CD4-positive, alpha-beta T cell treated with Interleukin-12 subunit alpha and Interleukin-12 subunit beta, for 1 hour (primary cell): ENCODE measurements at regions not wholly inside any gene's neighbourhood (a gene's known extent, or its start where the extent isn't known, plus 50 kb on each side); places are given as distances from the start of the nearest gene placed in this dataset.
"Not testable (repeated sequence)": the region's sequence is repeated elsewhere in the genome, so short reads cannot be mapped to it uniquely, and the experiment has no call there.

ENCODE experiments used
- DNase-seq: peaks from one replicate; pipeline ENCODE4 v3.0.0-alpha.2; 2020

DNA sequence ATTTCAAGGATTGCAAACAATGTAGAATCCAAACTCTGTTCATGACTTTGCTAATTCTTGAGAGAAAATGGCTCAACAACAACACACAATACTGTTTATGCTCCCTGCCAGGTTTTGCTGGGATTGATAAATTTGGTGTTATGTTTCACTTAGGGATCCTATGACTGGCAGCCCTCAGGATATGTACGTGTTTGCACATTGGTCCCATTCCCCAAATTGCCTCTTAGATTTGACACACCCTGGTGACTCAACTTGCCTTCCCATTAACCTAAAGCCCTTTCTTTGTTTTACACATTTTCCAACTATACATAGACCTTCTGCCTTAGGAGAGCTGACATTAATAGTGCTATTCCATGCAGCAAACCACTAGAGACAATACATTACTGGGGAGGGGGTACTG is 809.4 kb upstream of the AMELY start:
- DNase-seq: no peak

DNA sequence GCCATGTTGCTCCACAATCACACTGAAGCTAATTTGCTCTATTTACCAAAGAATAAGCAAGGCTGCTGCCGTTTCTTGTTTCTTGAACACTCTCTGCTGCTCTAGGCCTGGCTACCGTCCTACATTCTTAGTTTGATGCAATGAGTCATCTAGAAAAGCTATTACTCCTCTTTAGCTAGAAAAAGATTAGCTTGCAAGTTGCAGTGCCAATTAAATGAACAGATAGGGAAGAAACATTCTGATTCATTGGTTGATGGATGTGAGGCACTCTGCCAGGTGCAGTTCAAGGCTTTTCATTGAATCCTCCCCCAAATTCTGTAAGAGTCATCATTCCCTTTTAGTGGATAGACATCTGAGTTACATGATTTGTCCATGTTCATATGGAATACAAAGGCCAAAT is 807.7 kb upstream of the AMELY start:
- no peak for DNase-seq

GRCh38 chrY:7718626-7719025 is 807.1 kb upstream of the AMELY start:
- no peak for DNase-seq

- DNase-seq: no peak
These were observed 806.6 kb upstream of the AMELY start for GRCh38 chrY:7718126-7718525.

DNA sequence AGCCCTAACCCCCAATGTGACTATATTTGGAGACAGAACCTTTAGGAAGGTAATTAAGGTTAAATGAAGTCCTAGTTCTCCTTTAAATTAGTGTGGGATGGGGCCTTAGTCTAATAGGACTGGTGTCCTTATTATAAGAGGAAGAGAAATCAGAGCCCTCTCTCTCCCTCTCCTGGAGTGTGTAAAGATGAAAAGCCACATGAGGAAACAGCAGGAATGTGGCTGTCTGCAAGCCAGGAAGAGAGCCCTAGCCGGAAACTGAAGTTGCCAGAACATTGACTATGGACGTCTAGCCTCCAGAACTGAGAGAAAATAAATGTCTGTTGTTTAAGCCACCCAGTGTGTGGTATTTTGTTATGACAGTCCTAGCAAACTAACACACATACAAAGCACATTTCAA is 802.9 kb upstream of the AMELY start:
- DNase-seq: no peak

DNA sequence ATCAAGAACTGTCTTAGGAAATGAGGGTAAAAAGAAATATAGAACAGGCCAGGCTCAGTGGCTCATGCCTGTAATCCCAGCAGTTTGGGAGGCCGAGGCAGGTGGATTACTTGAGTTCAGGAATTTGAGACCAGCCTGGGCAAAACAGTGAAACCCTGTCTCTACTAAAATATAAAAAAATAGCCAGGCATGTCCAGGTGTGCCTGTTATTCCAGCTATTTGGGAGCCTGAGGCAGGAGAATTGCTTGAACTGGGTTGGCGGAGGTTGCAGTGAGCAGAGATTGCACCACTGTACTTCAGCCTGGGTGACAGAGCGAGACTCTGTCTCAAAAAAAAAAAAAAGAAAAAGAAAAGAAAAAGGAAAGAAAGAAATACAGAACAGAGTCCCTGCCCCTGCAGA is 802.2 kb upstream of the AMELY start:
- DNase-seq: not testable (repeated sequence)

GRCh38 chrY:7712289-7712688 is 800.7 kb upstream of the AMELY start:
- no peak for DNase-seq

DNA sequence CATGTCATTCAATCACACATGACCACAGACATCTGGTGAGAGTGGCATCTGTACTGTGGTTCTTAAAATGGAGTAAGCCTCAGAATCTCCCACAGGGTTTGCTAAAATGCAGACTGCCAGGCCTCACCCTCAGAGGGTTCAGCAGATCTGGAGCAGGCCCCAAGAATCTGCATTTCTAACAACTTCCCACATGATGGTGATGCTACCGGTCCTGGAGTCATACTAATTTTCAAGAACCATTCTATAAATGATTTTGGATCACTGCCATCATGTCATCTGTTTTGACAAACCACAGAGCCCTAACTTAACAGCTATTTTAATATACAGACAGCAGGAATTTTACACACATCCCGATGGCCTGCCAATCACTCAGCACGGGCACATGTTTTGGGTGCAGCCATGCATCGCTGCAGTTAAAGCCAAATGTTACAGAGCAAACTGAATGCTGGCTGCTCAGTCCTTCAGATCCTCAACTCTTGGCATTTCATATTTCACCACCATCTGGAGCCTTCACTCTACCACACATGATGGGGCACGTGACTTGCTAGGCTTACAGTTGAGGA is 792.1 kb upstream of the AMELY start:
- no peak for DNase-seq

GRCh38 chrY:7702481-7702880 is 790.9 kb upstream of the AMELY start:
- no peak for DNase-seq

- DNase-seq: no peak
These were observed 790.1 kb upstream of the AMELY start for GRCh38 chrY:7701676-7702075.

- DNase-seq: no peak
These were observed 786.0 kb upstream of the AMELY start for GRCh38 chrY:7697506-7697905.

DNA sequence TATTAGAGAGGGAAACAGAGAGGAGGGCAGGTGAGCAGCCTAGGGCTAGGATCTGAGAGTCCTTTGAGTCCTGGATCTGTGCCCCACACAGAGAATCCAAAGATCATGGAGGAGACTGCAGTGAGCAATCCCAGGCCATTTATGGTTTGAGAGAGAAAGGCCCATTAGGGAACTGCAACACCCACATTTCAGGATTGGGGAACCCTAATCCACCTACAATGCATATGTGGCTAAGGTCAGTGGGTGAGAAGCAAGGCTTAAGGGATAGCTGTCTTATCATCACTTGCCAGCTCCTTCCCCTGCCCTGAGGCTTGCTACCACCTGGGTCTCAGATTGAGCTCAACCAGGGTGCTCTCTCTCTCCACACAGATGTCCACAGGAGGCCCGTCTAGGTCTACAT is 781.1 kb upstream of the AMELY start:
- no peak for DNase-seq

DNA sequence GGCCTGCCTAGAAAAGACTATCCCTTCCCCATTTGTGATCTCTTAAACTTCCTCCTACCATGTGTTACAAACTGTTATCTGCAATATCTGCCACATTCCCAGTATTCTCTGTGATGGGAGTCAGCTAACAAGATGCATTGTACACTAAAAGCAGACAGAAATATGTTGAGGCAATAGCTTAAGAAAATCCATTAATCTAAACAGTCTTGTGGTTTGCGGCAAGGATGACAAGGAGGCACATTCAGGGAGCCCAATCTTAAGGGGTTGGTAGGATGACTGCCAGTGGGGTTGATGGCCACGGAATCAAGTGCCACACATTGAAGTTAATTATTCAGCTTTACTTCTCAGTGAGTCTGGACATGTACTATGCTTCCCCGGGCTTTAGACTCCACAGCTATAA is 775.5 kb upstream of the AMELY start:
- no peak for DNase-seq

- no peak for DNase-seq
These were observed 773.0 kb upstream of the AMELY start for GRCh38 chrY:7684546-7684945.

GRCh38 chrY:7682386-7682785 is 770.8 kb upstream of the AMELY start:
- no peak for DNase-seq

GRCh38 chrY:7681426-7681825 is 769.9 kb upstream of the AMELY start:
- DNase-seq: no peak

- no peak for DNase-seq
These were observed 762.9 kb upstream of the AMELY start for GRCh38 chrY:7674465-7674864.

DNA sequence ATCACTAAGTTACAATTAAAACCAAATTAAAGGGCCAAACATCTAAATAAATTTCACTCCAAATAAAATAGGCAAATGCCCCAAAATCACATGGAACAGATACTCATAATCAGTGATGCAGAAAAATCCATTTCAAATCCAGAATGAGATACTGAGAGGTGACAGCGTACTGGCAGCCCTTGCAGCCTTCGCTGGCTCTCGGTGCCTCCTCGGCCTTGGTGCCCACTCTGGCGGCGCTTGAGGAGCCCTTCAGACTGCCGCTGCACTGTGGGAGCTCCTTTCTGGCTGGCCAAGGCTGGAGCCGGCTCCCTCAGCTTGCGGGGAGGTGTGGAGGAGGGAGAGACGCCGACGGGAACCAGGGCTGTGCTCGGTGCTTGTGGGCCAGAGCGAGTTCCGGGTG is 761.2 kb upstream of the AMELY start:
- DNase-seq: no peak

GRCh38 chrY:7663261-7663660 is 751.7 kb upstream of the AMELY start:
- no peak for DNase-seq

GRCh38 chrY:7659047-7659446 is 747.5 kb upstream of the AMELY start:
- no peak for DNase-seq

- DNase-seq: no peak
These were observed 745.0 kb upstream of the AMELY start for GRCh38 chrY:7656596-7656995.

DNA sequence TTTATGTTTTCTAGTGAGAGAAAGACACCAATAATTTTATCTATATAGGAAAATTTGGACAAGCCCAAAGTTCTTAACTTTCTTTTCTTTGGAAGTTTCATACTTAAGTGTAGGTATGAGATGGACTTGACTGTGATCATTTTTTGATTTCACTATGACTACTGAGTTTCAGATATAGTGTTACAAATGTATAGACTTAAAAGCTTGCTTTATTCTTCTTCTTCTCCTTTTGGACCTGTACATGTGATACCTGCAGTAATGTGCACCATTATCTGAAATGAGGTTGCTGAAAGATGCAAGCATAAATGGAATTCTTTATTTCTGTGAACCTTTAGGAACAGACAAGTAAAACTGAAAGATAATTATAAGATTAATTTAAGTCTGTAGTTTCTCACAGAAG is 743.4 kb upstream of the AMELY start:
- DNase-seq: no peak

GRCh38 chrY:7649866-7650265 is 738.3 kb upstream of the AMELY start:
- DNase-seq: not testable (repeated sequence)
